HEK293 (cell line): ENCODE measurements at regions not wholly inside any gene's neighbourhood (a gene's known extent, or its start where the extent isn't known, plus 50 kb on each side); places are given as distances from the start of the nearest gene placed in this dataset.

Experiments
- CTCF ChIA-PET: fragments of 350-600 bp; formaldehyde crosslinking; extraction: SDS; loops from one replicate; lab custom pipeline; 2021; ENCODE audit warnings: antibody characterized with exemption; lab: Yijun Ruan, JAX
- POLR2A ChIA-PET: fragments of 300-600 bp; formaldehyde crosslinking; extraction: SDS; loops from one replicate; lab custom pipeline; 2020; ENCODE audit warnings: antibody characterized with exemption, inconsistent platforms; lab: Yijun Ruan, JAX
- H3K27ac ChIP-seq: fragments of 200-500 bp; sonication (Bioruptor generic); 2 replicates; pipeline ENCODE4 v1.5.1; 2014; ENCODE audit warnings: low read depth, low read length, control low read depth, inconsistent platforms; ENCODE audit errors: extremely low read depth
- H3K36me3 ChIP-seq, 2 experiments: fragments of 200-500 bp in 1 of 2; sonication (Bioruptor generic) in 1 of 2; 1 replicate in 1 of 2; 2 replicates in 1 of 2; pipeline ENCODE4 v1.5.1; 2014 to 2017; ENCODE audit warnings: inconsistent platforms in 2 of 2, low read length in 2 of 2; ENCODE audit not compliant: control insufficient read depth in 2 of 2, insufficient read depth in 1 of 2
- H3K4me1 ChIP-seq: fragments of 200-500 bp; sonication (Bioruptor generic); 2 replicates; pipeline ENCODE4 v1.5.1; 2014; ENCODE audit warnings: mild to moderate bottlenecking, low read length, inconsistent platforms; ENCODE audit not compliant: control insufficient read depth, insufficient read depth
- H3K4me3 ChIP-seq: 2 replicates; pipeline ENCODE4 v1.5.1; 2011; ENCODE audit warnings: low read depth, mild to moderate bottlenecking, control low read depth, low read length, moderate library complexity
- H3K9me3 ChIP-seq: fragments of 200-500 bp; sonication (Bioruptor generic); 2 replicates; pipeline ENCODE4 v1.5.1; 2014; ENCODE audit warnings: low read depth, low read length, inconsistent platforms; ENCODE audit not compliant: control insufficient read depth, insufficient read depth
- GLIS1 ChIP-seq: fragments of 450-650 bp; formaldehyde crosslinking; IDR thresholded peaks from 2 replicates; pipeline ENCODE4 v1.5.1; 2016; ENCODE audit warnings: missing biosample characterization, missing genetic modification characterization
- HOXC10 ChIP-seq: sonication (generic); formaldehyde crosslinking; IDR thresholded peaks from 2 replicates; pipeline ENCODE4 v1.8.1; 2023; ENCODE audit warnings: mild to moderate bottlenecking, missing genetic modification reagents
- IKZF3 ChIP-seq: fragments of 450-650 bp; IDR thresholded peaks from 2 replicates; pipeline ENCODE4 v1.5.0; 2018; ENCODE audit warnings: missing biosample characterization, mild to moderate bottlenecking, missing genetic modification characterization, moderate library complexity
- KLF10 ChIP-seq: fragments of 450-650 bp; IDR thresholded peaks from 2 replicates; pipeline ENCODE4 v1.5.1; 2018; ENCODE audit warnings: missing biosample characterization, mild to moderate bottlenecking, missing genetic modification characterization
- MEIS1 ChIP-seq: sonication (generic); formaldehyde crosslinking; IDR thresholded peaks from 2 replicates; pipeline ENCODE4 v1.8.1; 2022; ENCODE audit warnings: missing genetic modification reagents, mild to moderate bottlenecking, borderline replicate concordance
- SCRT2 ChIP-seq: fragments of 450-650 bp; formaldehyde crosslinking; IDR thresholded peaks from 2 replicates; pipeline ENCODE4 v1.5.1; 2016; ENCODE audit warnings: missing biosample characterization, missing genetic modification characterization
- ZBTB48 ChIP-seq: fragments of 450-650 bp; formaldehyde crosslinking; IDR thresholded peaks from 2 replicates; pipeline ENCODE4 v1.5.1; 2016; ENCODE audit warnings: missing biosample characterization, missing genetic modification characterization
- ZNF391 ChIP-seq: fragments of 450-650 bp; formaldehyde crosslinking; IDR thresholded peaks from 2 replicates; pipeline ENCODE4 v1.5.1; 2016; ENCODE audit warnings: low read depth, missing biosample characterization, missing genetic modification characterization, borderline replicate concordance
- ZNF514 ChIP-seq: fragments of 450-650 bp; formaldehyde crosslinking; IDR thresholded peaks from 2 replicates; pipeline ENCODE4 v1.5.1; 2016; ENCODE audit warnings: missing biosample characterization, missing genetic modification characterization
- ZNF560 ChIP-seq: fragments of 450-650 bp; formaldehyde crosslinking; IDR thresholded peaks from 2 replicates; pipeline ENCODE4 v1.5.1; 2017; ENCODE audit warnings: missing biosample characterization, missing genetic modification characterization, borderline replicate concordance
- ZNF660 ChIP-seq: fragments of 450-650 bp; IDR thresholded peaks from 2 replicates; pipeline ENCODE4 v1.5.1; 2018; ENCODE audit warnings: missing biosample characterization, mild to moderate bottlenecking, missing genetic modification characterization
- ZNF677 ChIP-seq: fragments of 450-650 bp; IDR thresholded peaks from 2 replicates; pipeline ENCODE4 v1.5.0; 2018; ENCODE audit warnings: missing biosample characterization, mild to moderate bottlenecking, missing genetic modification characterization, moderate library complexity
- TF ChIP-seq, protein P1 (sequence below): fragments of 450-650 bp; formaldehyde crosslinking; IDR thresholded peaks from 2 replicates; pipeline ENCODE4 v1.5.1; 2016; ENCODE audit warnings: missing biosample characterization, missing genetic modification characterization
- TF ChIP-seq, protein P2 (sequence below): sonication (generic); formaldehyde crosslinking; IDR thresholded peaks from 2 replicates; pipeline ENCODE4 v1.8.1; 2022; ENCODE audit warnings: mild to moderate bottlenecking, moderate library complexity, missing genetic modification reagents
- TF ChIP-seq, protein P3 (sequence below): fragments of 450-650 bp; formaldehyde crosslinking; IDR thresholded peaks from 2 replicates; pipeline ENCODE4 v1.5.1; 2016; ENCODE audit warnings: missing biosample characterization, missing genetic modification characterization
- TF ChIP-seq, protein P4 (sequence below): fragments of 450-650 bp; formaldehyde crosslinking; IDR thresholded peaks from 2 replicates; pipeline ENCODE4; 2016; ENCODE audit warnings: missing biosample characterization, missing genetic modification characterization

DNA sequence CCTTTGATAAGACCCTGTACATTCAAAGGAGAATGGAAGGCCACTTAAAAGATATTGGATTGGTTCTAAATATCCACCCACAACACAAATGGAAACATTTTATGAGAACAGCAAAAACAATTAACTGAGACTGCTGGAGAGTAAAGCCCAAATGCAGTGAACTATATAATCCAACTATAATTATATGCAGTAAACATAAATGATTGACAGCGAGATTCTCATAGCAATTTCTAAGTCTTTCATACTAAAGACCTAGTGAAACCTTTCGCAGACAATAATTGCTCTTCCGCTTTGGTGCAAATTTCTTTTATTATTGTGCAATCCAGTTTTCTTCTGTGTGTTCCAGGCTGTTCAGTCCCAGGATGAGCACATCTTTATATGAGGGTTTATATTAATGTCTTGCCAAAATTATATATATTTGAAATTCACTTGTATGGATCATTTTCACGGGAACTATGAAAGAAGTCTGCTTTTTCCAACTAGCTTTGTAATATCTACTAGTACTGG, 190.9 kb downstream of the ST6GAL2 start:
- Histone ChIP-seq H3K4me3 (no peak overlapping the region), H3K27ac (no peak overlapping the region), H3K4me1 (no peaks in the 10 kb centered on the region)
- POLR2A ChIA-PET: no interaction called here
- TF ChIP-seq IKZF3 (tag by site-specific recombination): no peak
- TF ChIP-seq, all 188 proteins: peak for 0
- CTCF ChIA-PET: interaction anchor here (0.7 kb wide), 1 partner anchor 325 kb away, joined by 3 read pairs; no protein-coding TSS in a partner anchor
- H3K36me3 ChIP-seq: no peaks in the 10 kb centered on the region
- H3K9me3 ChIP-seq: no peaks in the 10 kb centered on the region

DNA sequence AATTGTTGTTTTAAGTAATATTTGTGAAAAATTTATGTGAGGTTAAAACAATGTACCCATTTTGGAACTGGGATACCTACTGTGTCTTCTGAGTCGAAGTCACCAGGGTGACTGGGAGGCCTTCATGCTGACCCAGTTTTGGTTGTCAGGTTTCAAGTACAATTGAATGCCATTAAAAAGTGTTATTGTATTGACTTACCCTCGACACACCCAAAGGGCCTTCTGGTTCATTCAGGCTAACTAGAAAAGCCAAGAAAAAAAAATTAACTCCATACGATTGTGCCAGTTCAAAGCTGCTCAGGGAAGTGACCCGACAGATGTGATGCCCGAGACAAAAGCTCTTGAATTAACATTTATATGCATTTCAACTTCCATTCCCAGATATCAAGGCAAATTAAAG, 190.0 kb downstream of the ST6GAL2 start:
- no peak overlapping the region for H3K27ac ChIP-seq
- no peak overlapping the region for H3K4me3 ChIP-seq
- H3K9me3 ChIP-seq: no peaks in the 10 kb centered on the region
- no peaks in the 10 kb centered on the region for H3K36me3 ChIP-seq
- TF ChIP-seq SCRT2 (tag by site-specific recombination) (no peak), ZNF677 (tag by site-specific recombination) (no peak), ZNF660 (tag by site-specific recombination) (no peak), ZNF560 (tag by site-specific recombination) (no peak), HOXC10 (CRISPR knock-in tag) (no peak), ZNF514 (tag by site-specific recombination) (no peak), ZBTB48 (tag by site-specific recombination) (no peak), MEIS1 (CRISPR knock-in tag) (no peak), IKZF3 (tag by site-specific recombination) (no peak), GLIS1 (tag by site-specific recombination) (no peak)
- TF ChIP-seq, protein P1, sequence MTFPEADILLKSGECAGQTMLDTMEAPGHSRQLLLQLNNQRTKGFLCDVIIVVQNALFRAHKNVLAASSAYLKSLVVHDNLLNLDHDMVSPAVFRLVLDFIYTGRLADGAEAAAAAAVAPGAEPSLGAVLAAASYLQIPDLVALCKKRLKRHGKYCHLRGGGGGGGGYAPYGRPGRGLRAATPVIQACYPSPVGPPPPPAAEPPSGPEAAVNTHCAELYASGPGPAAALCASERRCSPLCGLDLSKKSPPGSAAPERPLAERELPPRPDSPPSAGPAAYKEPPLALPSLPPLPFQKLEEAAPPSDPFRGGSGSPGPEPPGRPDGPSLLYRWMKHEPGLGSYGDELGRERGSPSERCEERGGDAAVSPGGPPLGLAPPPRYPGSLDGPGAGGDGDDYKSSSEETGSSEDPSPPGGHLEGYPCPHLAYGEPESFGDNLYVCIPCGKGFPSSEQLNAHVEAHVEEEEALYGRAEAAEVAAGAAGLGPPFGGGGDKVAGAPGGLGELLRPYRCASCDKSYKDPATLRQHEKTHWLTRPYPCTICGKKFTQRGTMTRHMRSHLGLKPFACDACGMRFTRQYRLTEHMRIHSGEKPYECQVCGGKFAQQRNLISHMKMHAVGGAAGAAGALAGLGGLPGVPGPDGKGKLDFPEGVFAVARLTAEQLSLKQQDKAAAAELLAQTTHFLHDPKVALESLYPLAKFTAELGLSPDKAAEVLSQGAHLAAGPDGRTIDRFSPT (tag by site-specific recombination): no peak
- TF ChIP-seq, protein P2, sequence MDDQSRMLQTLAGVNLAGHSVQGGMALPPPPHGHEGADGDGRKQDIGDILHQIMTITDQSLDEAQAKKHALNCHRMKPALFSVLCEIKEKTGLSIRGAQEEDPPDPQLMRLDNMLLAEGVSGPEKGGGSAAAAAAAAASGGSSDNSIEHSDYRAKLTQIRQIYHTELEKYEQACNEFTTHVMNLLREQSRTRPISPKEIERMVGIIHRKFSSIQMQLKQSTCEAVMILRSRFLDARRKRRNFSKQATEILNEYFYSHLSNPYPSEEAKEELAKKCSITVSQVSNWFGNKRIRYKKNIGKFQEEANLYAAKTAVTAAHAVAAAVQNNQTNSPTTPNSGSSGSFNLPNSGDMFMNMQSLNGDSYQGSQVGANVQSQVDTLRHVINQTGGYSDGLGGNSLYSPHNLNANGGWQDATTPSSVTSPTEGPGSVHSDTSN (CRISPR knock-in tag): no peak
- TF ChIP-seq, protein P3, sequence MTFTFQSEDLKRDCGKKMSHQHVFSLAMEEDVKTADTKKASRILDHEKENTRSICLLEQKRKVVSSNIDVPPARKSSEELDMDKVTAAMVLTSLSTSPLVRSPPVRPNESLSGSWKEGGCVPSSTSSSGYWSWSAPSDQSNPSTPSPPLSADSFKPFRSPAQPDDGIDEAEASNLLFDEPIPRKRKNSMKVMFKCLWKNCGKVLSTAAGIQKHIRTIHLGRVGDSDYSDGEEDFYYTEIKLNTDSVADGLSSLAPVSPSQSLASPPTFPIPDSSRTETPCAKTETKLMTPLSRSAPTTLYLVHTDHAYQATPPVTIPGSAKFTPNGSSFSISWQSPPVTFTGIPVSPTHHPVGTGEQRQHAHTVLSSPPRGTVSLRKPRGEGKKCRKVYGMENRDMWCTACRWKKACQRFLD: no peak
- ChIA-PET CTCF (interaction anchor here (0.6 kb wide), 1 partner anchor 937 kb away, joined by 3 read pairs; no protein-coding TSS in a partner anchor), POLR2A (no interaction called here)
- no peaks in the 10 kb centered on the region for H3K4me1 ChIP-seq

DNA sequence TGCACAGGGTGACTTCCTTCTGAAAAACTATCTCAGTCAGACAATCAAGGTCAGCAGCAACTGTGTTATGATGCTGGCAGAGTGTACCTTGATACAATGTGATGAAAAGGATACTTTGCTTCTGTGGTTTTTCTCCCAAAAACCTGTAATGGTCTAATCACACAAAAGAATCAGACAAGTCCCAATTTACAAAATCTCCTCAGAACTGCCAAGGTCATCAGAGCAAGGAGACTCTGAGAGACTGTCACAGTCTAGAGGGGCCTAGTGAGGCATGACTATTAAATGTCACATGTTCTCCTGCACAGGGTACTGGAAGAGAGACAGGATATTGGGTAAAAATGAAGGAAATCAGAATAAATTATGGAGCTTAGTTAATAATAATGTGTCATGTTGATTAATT, 185.4 kb downstream of the ST6GAL2 start:
- Histone ChIP-seq H3K4me3 (no peak overlapping the region), H3K9me3 (no peaks in the 10 kb centered on the region), H3K27ac (no peak overlapping the region), H3K36me3 (no peaks in the 10 kb centered on the region), H3K4me1 (no peaks in the 10 kb centered on the region)
- TF ChIP-seq, protein P4, sequence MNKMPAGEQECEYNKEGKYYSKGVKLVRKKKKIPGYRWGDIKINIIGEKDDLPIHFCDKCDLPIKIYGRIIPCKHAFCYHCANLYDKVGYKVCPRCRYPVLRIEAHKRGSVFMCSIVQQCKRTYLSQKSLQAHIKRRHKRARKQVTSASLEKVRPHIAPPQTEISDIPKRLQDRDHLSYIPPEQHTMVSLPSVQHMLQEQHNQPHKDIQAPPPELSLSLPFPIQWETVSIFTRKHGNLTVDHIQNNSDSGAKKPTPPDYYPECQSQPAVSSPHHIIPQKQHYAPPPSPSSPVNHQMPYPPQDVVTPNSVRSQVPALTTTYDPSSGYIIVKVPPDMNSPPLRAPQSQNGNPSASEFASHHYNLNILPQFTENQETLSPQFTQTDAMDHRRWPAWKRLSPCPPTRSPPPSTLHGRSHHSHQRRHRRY (tag by site-specific recombination): no peak
- TF ChIP-seq KLF10 (no peak), ZNF391 (tag by site-specific recombination) (no peak)
- CTCF ChIA-PET: no interaction called here
- POLR2A ChIA-PET: no interaction called here
